HTR-8/SVneo (cell line): ENCODE measurements at regions not wholly inside any gene's neighbourhood (a gene's known extent, or its start where the extent isn't known, plus 50 kb on each side); places are given as distances from the start of the nearest gene placed in this dataset.
"Not testable (repeated sequence)": the region's sequence is repeated elsewhere in the genome, so short reads cannot be mapped to it uniquely, and the experiment has no call there.

Experiments
- DNase-seq: peaks from one replicate; pipeline ENCODE4 v3.0.0; 2011; ENCODE audit warnings: low spot score, mixed read lengths; ENCODE audit not compliant: insufficient read length
- FAIRE-seq: peaks from 2 replicates; lab custom pipeline; 2011; peaks lifted over from hg19 to GRCh38; lab: Jason Lieb, UNC

DNA sequence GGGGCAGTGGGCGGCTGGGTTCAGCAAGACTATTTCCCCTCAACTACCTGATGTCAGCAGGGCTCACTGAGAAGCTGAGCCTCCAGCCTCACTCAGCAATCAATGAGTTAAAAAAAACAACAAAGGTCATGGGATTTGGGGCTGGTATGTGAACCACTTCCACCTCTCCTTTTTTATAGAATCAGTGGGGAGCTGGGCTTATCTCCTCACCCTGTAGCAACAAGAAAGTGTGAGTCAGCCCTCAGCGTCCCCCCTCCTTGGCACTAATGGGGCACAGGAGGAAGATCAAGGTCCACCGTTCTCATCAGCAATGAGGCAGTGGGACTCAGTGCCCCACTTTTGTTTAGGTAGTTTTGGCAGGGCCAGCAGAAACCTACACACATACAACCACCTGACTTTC is 823.5 kb upstream of the POM121L12 start:
- DNase-seq (no peak), FAIRE-seq (no peak)

DNA sequence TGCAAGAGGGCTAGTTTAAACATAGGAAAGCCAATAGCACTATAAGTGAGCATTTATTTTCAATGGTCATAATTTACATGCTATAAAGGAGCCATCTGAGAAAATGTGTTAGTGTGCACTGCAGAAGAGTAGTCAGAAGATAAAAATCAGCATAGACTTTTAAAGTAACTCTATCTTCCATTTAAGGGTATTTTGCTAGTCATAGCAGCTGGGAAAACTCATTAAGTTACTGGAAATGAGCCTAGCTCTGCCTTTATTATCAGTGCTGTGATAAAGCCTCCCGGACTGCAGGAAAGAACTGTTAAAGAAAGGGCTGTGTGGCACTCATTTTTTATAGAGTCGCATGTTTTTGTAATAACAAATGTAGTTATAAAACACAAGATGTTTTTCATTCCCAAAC is 825.8 kb upstream of the POM121L12 start:
- no peak for DNase-seq
- FAIRE-seq: no peak

DNA sequence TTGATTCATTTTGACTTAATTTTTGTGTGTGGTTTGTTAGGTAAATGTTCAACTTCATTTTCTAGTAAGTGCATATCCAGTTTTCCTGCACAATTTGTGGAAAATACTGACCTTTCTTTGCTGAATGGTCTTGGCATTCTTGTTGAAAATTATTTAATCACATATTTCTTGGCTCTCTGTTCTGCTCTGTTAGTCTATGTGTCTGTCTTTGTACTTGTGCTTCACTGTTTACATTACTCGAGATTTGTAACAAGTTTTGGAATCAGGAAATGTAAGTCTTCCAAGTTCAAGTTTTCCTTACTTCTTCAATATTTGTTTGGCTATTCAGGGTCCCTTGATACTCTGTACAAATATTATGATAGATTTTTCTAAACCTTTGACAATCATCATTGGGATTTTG is 838.2 kb upstream of the POM121L12 start:
- FAIRE-seq (no peak), DNase-seq (no peak)

DNA sequence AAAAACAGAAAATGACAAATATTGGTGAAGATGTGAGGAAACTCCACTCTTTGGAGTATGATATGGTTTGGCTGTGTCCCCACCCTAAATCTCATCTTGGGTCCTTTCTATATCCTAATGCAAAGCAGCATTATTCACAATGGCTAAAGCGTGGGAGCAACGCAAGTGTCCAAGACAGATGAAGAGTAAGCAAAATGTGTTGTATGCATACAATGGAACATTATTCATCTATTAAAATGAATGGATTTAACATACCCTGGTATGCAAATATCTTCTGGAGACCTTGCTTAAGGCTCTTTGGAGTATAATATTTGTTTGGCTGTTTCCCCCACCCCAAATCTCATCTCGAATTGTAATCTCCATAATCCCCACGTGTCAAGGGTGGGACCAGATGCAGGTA is 839.8 kb upstream of the POM121L12 start:
- FAIRE-seq (no peak), DNase-seq (no peak)

DNA sequence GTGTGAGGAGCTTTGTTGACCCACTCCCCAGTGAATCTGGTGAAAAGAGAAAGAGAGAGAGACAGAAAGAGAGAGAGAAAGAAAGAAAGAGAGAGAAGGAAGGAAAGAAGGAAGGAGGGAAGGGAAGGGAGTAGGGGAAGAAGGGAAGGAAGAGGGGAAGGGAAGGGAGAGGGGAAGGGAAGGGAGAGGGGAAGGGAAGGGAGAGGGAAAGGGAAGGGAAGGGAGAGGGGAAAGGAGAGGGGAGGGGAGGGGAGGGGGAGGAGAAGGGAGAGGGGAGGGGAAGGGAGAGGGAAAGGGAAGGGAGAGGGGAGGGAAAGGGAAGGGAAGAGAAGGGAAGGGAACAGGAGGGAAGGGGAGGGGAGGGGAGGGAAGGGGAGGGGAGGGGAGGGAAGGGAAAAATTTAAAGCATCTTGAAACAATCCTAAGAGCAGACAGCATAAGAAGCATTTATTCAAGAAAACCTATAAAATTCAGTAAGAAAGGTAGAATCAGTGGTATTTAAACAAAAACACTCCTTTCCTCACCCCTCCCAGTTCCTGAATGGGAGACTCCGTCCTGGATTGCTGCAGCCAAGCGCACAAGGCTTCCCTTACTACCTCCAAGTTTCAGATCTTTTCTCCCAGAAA is 846.2 kb upstream of the POM121L12 start:
- DNase-seq (no peak), FAIRE-seq (no peak)

DNA sequence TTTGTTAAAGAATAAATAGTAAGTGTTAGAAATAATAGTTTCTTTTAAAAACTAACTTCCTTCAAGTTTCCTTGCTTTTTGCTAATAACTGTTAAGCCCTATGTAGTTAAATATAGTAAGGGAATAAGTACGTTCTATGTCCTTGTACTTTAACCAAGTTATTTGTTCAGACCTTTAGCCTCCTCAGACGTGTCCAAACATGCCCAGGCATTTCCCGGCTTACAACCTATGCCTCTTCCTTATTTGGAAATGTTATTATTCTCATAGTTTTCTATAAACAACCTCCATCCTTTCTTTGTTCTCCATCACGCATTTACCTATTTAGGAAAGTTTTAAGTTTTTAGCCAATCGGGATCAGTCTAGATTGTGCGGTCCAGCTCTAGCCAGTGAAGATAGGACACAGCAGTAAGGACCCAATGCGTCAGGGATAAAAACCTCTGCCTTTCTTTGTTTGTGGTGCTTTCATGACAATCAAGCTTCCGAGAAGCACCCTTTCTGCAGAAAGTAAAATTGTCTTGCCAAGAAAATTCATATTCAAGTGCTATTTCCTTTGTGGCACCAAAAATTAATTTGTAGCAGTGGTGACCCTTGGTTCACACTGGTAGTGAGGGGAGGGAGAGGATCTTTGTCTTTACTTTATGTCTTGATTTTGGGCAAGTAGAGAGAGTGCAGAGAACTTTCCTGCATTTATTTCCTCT is 851.3 kb upstream of the POM121L12 start:
- FAIRE-seq: no peak
- DNase-seq: no peak

DNA sequence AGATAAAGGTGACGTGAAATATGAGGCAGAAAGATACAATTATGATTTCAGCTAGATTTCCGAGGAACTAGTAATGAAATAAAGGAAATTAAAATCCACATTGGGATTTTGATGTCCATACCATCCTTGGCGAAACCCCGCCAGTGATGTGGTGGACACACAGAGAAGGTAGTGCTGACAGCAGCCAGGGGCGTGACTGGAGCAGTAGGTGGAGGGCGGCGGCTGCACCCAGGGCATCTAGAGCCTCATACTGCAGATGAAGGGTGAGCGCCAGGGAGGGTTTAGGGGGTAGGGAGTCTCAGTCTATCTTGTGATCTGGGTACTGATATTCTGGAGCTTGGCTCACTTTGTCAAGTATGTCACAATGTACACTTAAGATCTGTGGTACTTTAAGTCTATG is 855.5 kb upstream of the POM121L12 start:
- DNase-seq: no peak
- no peak for FAIRE-seq

DNA sequence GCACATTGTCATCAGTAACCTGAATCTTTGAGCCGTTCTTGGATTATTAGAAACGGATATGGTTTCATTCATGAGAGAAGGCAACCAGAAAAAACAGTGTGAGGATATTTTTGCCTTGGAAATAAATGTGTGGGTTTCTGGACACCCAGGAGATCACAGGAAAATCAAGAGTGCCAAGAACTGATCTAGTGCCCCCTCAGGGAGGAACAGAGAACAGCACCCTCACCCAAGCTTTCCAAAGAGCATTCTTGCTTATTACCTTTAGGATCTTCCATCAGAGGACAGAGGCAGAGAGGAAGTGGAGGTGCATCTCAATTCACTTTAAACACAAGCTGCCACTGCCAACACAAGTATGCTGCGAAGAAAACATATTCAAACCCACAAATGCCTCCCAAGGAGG is 851.5 kb upstream of the COBL start:
- DNase-seq (no peak), FAIRE-seq (no peak)

DNA sequence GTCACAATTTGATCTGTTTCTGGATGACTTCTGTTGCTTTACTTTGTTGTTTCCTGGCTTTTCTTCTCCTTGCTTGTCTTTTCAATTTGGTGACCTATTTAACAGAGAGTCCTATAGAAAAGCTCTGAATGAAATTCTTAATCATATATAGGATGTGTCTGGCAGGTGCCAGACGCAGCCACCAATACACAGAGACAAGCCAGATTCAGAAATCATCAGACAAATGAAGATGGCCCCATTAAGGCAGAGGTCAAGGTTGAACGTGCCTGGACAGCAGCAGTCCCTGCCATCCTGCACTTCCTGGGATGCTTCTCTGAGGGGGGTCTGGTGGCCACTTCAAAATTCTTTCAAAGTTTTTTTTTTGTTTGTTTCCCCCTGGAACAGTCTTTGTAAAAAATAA is 846.7 kb upstream of the COBL start:
- DNase-seq (no peak), FAIRE-seq (no peak)

DNA sequence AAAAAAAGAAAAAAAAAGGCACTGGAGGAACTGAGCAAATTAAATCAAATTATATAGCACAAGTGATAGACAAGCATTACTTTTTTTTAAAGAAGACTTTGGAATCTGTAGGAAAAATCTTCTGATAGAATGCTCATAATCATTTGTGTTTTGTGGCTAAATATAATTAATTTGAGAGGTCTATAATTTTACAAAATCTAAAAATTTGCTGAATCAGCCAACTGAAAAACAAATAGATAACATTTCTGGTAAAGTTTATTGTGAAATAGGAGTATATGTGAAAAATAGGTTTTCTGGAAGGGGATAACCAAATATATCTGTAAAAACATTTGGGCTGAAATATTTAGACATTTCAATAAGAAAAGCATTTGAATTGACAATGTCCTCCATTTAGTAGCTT is 844.9 kb upstream of the COBL start:
- FAIRE-seq: no peak
- DNase-seq: no peak

DNA sequence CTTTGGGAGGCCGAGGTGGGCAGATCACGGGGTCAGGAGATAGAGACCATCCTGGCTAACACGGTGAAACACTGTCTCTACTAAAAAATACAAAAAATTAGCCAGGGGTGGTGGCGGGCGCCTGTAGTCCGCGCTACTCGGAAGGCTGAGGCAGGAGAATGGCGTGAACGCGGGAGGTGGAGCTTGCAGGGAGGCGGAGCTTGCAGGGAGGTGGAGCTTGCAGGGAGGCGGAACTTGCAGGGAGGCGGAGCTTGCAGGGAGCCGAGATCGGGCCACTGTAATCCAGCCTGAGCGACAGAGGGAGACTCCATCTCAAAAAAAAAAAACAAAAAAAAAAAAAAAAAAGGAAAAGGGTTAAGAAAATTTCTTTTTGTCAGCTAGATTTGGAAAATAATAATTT is 842.8 kb upstream of the COBL start:
- DNase-seq: not testable (repeated sequence)

DNA sequence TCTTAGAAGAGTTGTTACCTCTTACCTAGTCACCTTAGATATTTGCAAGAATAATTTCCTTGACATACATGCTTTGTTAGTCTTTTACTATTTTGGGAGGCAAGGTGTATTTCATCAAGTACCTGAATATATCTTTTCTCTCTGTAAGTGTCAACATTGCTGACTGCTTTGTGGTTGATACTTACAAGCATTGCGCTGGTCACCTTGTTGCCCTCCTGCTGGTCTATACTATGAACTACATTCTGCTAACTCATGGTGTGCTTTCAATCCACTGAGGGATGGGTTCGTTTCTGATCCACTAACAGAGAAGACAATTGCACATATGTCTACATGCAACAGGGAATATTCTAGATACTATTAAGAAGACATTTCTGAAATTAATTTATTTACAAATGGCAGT is 837.8 kb upstream of the COBL start:
- no peak for FAIRE-seq
- no peak for DNase-seq

More for the DNA sequence above, 842.8 kb upstream of the COBL start:
- FAIRE-seq: not testable (repeated sequence)

DNA sequence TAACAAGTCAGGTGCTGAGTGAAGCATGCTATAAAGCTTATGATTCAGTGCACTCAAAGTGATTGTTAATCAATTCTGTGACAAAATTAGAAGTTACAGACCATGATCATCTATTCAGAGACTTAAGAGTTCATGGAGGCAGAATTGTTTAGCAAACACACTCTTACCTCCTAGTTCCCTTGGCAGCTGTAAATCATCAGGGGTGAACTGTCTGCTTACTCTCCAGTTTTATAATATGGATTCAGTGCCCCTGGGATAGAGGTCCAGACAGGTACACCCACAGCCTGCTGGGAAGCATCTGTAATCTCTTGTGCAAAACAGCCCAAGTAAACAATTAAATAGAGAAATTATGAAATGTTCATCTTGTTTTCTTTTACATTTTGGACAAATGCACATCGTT is 835.0 kb upstream of the COBL start:
- no peak for DNase-seq
- FAIRE-seq: no peak

DNA sequence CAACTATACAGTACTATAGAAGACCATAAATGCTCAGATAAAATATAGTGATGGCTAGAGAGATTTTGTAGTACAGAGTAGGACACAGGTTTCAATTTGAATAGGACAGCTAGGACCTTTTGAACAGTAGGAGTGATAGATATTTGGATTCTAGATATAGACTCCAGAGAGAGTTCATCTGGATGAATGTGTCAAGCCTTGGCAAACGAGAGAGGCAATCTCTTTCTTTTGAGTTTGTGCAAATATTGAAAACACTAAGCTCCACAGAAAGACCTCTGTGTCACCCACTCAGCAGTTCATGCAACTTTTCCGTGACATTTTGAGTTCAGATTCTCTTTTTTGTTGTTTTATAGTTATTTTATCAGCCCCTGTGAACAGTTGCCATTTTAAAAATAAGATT is 834.3 kb upstream of the COBL start:
- FAIRE-seq: no peak

DNA sequence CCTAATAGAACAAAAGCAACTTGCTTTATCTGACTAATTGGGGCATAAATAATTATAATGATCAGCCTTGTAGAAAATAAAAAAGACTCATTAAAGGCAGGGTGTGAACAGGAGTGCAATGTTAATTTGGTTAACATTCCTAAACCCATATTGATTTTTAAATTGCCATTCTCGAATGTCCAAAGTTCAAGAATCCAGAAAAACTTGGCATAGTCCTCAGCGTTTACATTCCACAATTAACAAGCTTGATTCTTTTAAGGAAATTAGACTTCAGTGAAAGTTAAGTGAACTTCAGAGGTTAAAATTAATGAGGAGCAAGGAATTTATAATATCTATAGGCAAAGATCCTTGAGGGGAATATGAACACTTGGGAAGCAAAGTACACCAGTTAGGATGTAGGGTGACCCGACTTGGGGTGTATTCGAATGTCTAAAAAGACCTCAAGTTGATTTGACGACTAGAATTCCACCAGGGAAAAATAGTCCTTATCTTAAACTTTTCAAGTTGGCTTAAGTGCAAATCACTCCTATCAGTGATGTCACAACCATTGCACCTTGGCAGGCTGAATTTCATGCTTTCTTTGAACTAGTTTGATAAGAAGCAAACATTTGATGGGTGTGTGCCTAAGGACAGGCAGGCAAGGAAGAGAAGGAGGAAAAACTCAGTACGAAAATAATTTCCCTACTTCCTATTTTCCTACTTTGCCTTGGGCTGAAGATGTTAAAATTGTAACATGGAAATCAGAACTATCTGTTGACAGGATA is 830.4 kb upstream of the COBL start:
- DNase-seq (no peak), FAIRE-seq (no peak)

More for the DNA sequence above, 834.3 kb upstream of the COBL start:
- DNase-seq: no peak

DNA sequence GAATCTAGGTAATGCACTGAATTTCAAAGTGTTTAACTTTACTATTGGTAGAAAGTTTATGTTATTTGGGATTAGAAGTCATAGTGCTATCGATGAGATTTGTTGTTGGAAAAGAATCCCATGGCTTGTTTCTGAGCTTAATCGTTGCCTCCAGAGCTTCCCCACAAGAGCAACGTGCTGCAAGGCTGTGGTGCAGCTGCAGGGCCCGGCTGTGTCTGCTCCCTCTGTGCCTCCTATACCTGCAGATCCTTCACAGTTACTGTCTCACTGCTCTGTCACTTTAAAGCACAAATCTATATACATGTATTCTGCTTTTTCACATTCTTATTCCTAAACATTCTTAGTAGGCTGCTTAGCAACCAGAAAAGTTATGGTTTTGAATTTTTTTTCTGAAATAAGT is 826.6 kb upstream of the COBL start:
- no peak for FAIRE-seq

DNA sequence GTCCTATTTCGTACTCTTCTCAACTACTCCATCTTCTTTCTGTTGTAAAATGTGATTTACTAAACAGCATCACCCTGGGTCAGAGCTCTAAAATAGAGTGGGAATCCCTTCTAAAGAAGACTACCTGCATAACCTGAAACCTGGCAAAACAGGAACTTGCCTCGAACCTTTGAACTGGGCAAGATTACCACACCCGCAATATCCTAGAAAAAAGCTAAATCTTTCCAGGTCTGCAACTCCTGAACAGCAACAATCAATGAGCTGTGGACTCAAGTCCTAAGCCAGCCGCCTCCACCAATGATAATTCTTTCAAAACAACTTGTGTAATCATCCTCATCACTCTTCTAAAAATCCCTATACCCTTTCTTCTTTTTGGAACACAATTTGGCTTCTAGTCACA is 824.2 kb upstream of the COBL start:
- FAIRE-seq: no peak
- no peak for DNase-seq

More for the DNA sequence above, 826.6 kb upstream of the COBL start:
- no peak for DNase-seq

DNA sequence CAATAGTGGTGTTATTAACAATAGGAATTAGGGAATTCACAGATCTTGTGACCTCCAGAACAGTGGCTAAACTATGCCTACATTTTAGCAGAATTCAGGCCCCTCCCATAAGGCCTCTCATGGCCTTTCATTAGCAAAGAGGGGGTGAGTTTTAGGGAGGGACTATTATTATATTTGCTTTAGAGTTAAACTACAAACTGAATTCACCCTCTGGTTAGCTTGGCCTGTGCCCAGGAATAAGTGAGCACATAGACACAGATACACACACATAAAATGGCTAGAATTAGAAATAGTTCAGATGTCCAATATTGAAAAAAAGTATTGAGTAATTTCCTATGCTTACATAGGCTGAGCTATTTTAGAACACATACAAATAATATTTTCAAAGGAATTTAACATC is 818.8 kb upstream of the COBL start:
- FAIRE-seq: no peak
- DNase-seq: no peak

DNA sequence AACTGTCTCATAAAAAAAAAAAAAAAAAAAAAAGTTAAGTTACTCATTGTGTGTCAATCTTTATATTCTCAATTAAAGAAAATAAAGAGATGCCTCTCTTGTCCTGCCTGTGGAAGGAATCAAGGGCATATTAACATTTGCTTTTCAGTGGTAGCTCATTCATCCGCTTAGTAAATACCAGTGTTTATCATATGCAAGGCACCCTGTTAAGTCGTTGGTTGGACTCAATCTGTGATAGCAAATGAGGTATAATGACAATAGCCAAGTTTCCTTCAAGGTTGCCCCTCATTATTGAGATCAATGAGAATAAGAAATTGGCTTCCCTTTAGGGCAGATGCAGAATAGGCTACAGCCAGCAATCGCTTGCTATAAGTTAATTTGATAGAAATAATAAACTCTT is 812.7 kb upstream of the COBL start:
- FAIRE-seq (no peak), DNase-seq (no peak)

DNA sequence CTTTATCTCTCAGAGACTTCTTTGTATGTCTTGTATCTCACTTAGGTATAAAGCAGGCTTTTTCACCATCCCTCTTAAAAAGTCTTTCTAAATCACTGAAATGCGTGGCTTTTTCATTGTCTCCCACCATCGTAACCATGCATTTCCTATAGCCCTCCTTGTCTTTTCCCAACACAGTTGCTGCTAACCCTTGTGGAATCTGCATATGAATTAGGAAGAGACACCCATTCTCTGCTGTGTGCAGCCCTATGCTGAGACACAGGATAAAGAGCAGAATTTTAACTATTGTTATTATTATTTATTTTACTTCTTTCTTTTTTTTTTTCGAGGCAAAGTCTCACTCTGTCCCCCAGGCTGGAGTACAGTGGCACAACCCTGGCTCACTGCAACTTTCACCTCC is 804.3 kb upstream of the COBL start:
- FAIRE-seq: no peak
- DNase-seq: no peak

DNA sequence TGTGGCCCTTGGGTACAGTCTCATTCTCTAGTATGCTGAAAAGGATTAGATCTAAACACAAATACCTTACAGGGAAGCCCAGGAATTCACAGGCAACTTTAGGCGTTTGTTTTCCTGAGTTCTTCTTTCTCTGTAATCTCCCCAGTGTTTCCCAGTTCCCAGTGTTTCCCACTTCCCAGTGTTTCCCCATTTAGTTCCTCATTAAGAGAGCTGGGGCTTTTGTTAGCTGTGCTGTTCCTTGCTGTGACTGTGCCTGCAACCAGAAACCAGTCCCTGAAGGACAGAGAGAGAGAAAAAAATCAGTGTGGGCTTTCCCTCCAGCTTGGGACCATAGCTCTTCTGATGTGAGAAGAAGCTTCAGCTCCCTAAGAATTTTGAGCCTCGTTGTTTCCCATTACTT is 802.9 kb upstream of the COBL start:
- FAIRE-seq (no peak), DNase-seq (no peak)
